GM23338 (cell line): ENCODE measurements at regions not wholly inside any gene's neighbourhood (a gene's known extent, or its start where the extent isn't known, plus 50 kb on each side); places are given as distances from the start of the nearest gene placed in this dataset.
"Not testable (repeated sequence)": the region's sequence is repeated elsewhere in the genome, so short reads cannot be mapped to it uniquely, and the experiment has no call there.

Experiments
- EZH2 ChIP-seq: fragments of 200-600 bp; sonication (generic); IDR thresholded peaks from one replicate; pipeline ENCODE4 v1.8.0; 2017; ENCODE audit warnings: antibody characterized with exemption, mild to moderate bottlenecking, low read depth; ENCODE audit not compliant: unreplicated experiment
- JUNB ChIP-seq: IDR thresholded peaks from one replicate; pipeline ENCODE4 v1.6.1; 2016; ENCODE audit warnings: antibody characterized with exemption; ENCODE audit not compliant: unreplicated experiment
- POLR2AphosphoS5 ChIP-seq: IDR thresholded peaks from 2 replicates; pipeline ENCODE4 v1.6.1; 2016; ENCODE audit warnings: antibody characterized with exemption, low read depth
- STAT1 ChIP-seq: IDR thresholded peaks from one replicate; pipeline ENCODE4 v1.6.1; 2016; ENCODE audit warnings: antibody characterized with exemption; ENCODE audit not compliant: unreplicated experiment
- TF ChIP-seq, protein P1 (sequence below), 2 experiments: fragments of 200-600 bp in 1 of 2; sonication (generic) in 1 of 2; conservative IDR thresholded peaks; 2 replicates each; pipeline versions ENCODE4 v1.5.1 to v1.6.1; 2016 to 2017; ENCODE audit warnings: antibody characterized with exemption in 2 of 2, low read depth in 2 of 2, mild to moderate bottlenecking in 2 of 2, moderate library complexity in 1 of 2

DNA sequence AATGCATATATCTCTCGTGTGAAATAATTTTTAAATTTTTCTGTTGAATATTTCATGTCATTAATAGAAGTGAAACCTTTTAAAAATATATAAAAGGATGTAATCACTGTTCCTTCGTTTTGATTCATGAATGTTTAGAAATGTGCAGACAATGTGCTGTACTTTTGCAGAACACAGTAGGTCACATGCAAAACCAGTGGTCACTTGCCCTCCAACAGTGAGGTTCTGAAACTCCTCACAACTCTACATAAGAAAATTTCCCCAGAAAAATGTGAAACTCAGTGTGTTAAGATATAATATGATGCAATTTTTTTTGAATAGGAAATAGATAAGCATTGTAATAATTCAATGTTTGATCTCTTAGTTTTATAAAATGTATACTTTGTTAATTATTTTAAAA, 747.7 kb upstream of the CDH18 start:
- TF ChIP-seq, protein P1, sequence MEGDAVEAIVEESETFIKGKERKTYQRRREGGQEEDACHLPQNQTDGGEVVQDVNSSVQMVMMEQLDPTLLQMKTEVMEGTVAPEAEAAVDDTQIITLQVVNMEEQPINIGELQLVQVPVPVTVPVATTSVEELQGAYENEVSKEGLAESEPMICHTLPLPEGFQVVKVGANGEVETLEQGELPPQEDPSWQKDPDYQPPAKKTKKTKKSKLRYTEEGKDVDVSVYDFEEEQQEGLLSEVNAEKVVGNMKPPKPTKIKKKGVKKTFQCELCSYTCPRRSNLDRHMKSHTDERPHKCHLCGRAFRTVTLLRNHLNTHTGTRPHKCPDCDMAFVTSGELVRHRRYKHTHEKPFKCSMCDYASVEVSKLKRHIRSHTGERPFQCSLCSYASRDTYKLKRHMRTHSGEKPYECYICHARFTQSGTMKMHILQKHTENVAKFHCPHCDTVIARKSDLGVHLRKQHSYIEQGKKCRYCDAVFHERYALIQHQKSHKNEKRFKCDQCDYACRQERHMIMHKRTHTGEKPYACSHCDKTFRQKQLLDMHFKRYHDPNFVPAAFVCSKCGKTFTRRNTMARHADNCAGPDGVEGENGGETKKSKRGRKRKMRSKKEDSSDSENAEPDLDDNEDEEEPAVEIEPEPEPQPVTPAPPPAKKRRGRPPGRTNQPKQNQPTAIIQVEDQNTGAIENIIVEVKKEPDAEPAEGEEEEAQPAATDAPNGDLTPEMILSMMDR (conservative IDR thresholded peaks at IDR 0.05; ENCODE audit: low read depth in 2 of 2), result not testable (repeated sequence)
- TF ChIP-seq POLR2AphosphoS5, EZH2, JUNB, STAT1: not testable (repeated sequence)
